ENCODE measurements at regions not wholly inside any gene's neighbourhood (a gene's known extent, or its start where the extent isn't known, plus 50 kb on each side); places are given as distances from the start of the nearest gene placed in this dataset.

- TF ChIP-seq ZNF281 (CRISPR knock-in tag; IDR thresholded peaks at IDR 0.05) (no peak), JUN (CRISPR knock-in tag; IDR thresholded peaks at IDR 0.05) (no peak), CTCF (IDR thresholded peaks at IDR 0.05) (no peak)
Measured at GRCh38 chr17:77319211-77320043, 178.7 kb downstream of the SEC14L1 start.

All from WTC11 (cell line).